ENCODE measurements at regions not wholly inside any gene's neighbourhood (a gene's known extent, or its start where the extent isn't known, plus 50 kb on each side); places are given as distances from the start of the nearest gene placed in this dataset.
A peak's percentile ranks its signal among the peaks of the same experiment; 100 is the strongest.

GRCh38 chr3:120846073-120846472 lies 61.9 kb upstream of the STXBP5L start:
- WGBS, 2 experiments (ENCODE audit: insufficient coverage in 1 of 2, insufficient read length in 1 of 2) = 43 to 57% methylated on average over 2 of the region's 2 CpGs
- no peaks in the 10 kb centered on the region for H3K27me3 Mint-ChIP-seq (ENCODE audit: insufficient read depth)

GRCh38 chr3:120848503-120848902 lies 59.5 kb upstream of the STXBP5L start:
- WGBS, 2 experiments (ENCODE audit: insufficient coverage in 1 of 2, insufficient read length in 1 of 2) = 96% methylated on average over 2 of the region's 2 CpGs; no CpG with 5 or more reads in 1 of the 2 experiments
- Histone ChIP-seq H3K9ac (ENCODE audit: extremely low read depth, low read length, poor library complexity, severe bottlenecking) (no peak overlapping the region), H3K36me3 (ENCODE audit: control insufficient read depth, insufficient read depth, low read length) (no peaks in the 10 kb centered on the region), H3K27ac (ENCODE audit: low read depth, low read length) (no peak overlapping the region), H3K4me1 (ENCODE audit: control insufficient read depth, insufficient read depth, low read length) (peaks cover 25% of the 10 kb centered on the region), H3K9me3 (ENCODE audit: control insufficient read depth, low read length) (no peaks in the 10 kb centered on the region), H3K4me3 (ENCODE audit: low read length) (no peak overlapping the region), H3K27me3 (ENCODE audit: control insufficient read depth, insufficient read depth, low read length, poor library complexity, severe bottlenecking) (no peaks in the 10 kb centered on the region)
- H3K36me3 Mint-ChIP-seq (ENCODE audit: low read depth) = no peaks in the 10 kb centered on the region
- no peak for DNase-seq
- no peak for TF ChIP-seq CTCF (conservative IDR thresholded peaks at IDR 0.05)
- H3K4me1 Mint-ChIP-seq = peaks cover 21% of the 10 kb centered on the region
- H3K27ac Mint-ChIP-seq = no peak overlapping the region
- no peaks in the 10 kb centered on the region for H3K27me3 Mint-ChIP-seq (ENCODE audit: insufficient read depth)
- H3K4me3 Mint-ChIP-seq = no peak overlapping the region
- no peaks in the 10 kb centered on the region for H3K9me3 Mint-ChIP-seq

More at GRCh38 chr3:120846073-120846472, 61.9 kb upstream of the STXBP5L start:
- Mint-ChIP-seq H3K27ac (no peak overlapping the region), H3K36me3 (ENCODE audit: low read depth) (no peaks in the 10 kb centered on the region), H3K4me3 (no peak overlapping the region), H3K4me1 (peaks cover 2% of the 10 kb centered on the region), H3K9me3 (no peaks in the 10 kb centered on the region)
- Histone ChIP-seq H3K4me3 (ENCODE audit: low read length) (no peak overlapping the region), H3K9ac (ENCODE audit: extremely low read depth, low read length, poor library complexity, severe bottlenecking) (no peak overlapping the region), H3K27me3 (ENCODE audit: control insufficient read depth, insufficient read depth, low read length, poor library complexity, severe bottlenecking) (no peaks in the 10 kb centered on the region), H3K27ac (ENCODE audit: low read depth, low read length) (peak overlapping the region; percentile 54), H3K9me3 (ENCODE audit: control insufficient read depth, low read length) (no peaks in the 10 kb centered on the region), H3K4me1 (ENCODE audit: control insufficient read depth, insufficient read depth, low read length) (peaks cover 10% of the 10 kb centered on the region), H3K36me3 (ENCODE audit: control insufficient read depth, insufficient read depth, low read length) (no peaks in the 10 kb centered on the region)
- DNase-seq = peak; percentile 85
- no peak for TF ChIP-seq CTCF (conservative IDR thresholded peaks at IDR 0.05)

- no peak overlapping the region for H3K4me3 Mint-ChIP-seq
- no peak for TF ChIP-seq CTCF (conservative IDR thresholded peaks at IDR 0.05)
Observed at GRCh38 chr3:120850381-120851295, 57.4 kb upstream of the STXBP5L start.

More at GRCh38 chr3:120850381-120851295, 57.4 kb upstream of the STXBP5L start:
- H3K27ac ChIP-seq (ENCODE audit: low read depth, low read length) = no peak overlapping the region
- Mint-ChIP-seq H3K9me3 (no peaks in the 10 kb centered on the region), H3K4me1 (peaks cover 25% of the 10 kb centered on the region), H3K27me3 (ENCODE audit: insufficient read depth) (no peaks in the 10 kb centered on the region), H3K27ac (no peak overlapping the region), H3K36me3 (ENCODE audit: low read depth) (no peaks in the 10 kb centered on the region)
- no peaks in the 10 kb centered on the region for H3K36me3 ChIP-seq (ENCODE audit: control insufficient read depth, insufficient read depth, low read length)
- H3K4me3 ChIP-seq (ENCODE audit: low read length) = no peak overlapping the region
- WGBS, 2 experiments (ENCODE audit: insufficient coverage in 1 of 2, insufficient read length in 1 of 2) = 91 to 95% methylated on average over 6 of the region's 6 CpGs
- no peaks in the 10 kb centered on the region for H3K9me3 ChIP-seq (ENCODE audit: control insufficient read depth, low read length)
- H3K9ac ChIP-seq (ENCODE audit: extremely low read depth, low read length, poor library complexity, severe bottlenecking) = no peak overlapping the region
- DNase-seq = no peak
- no peaks in the 10 kb centered on the region for H3K27me3 ChIP-seq (ENCODE audit: control insufficient read depth, insufficient read depth, low read length, poor library complexity, severe bottlenecking)
- peaks cover 25% of the 10 kb centered on the region for H3K4me1 ChIP-seq (ENCODE audit: control insufficient read depth, insufficient read depth, low read length)

Measured in endodermal cell (in vitro differentiated cells).